ENCODE measurements at regions not wholly inside any gene's neighbourhood (a gene's known extent, or its start where the extent isn't known, plus 50 kb on each side); places are given as distances from the start of the nearest gene placed in this dataset.
"Not testable (repeated sequence)": the region's sequence is repeated elsewhere in the genome, so short reads cannot be mapped to it uniquely, and the experiment has no call there.

DNA sequence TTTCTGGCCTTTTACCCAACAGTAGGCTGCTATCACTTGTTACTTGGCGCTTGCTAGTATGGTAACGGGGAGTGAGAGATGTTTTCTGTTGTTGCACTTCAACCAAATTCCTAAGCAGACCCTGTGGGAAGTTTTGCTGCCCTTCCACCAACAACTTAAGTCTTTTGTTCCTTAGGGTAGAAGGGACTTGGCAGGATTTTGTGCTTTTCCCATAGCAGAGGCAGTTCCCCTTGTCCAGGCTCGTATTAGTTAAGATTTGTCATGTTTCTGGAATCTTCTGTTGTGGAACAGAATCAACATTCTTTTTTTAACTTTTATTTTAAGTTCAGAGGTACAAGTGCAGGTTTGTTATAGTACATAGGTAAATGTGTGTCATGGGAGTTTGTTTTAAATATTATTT, 73.2 kb upstream of the SGIP1 start:
- peak; percentile 62 for DNase-seq (ENCODE audit: low read depth, low spot score)

DNA sequence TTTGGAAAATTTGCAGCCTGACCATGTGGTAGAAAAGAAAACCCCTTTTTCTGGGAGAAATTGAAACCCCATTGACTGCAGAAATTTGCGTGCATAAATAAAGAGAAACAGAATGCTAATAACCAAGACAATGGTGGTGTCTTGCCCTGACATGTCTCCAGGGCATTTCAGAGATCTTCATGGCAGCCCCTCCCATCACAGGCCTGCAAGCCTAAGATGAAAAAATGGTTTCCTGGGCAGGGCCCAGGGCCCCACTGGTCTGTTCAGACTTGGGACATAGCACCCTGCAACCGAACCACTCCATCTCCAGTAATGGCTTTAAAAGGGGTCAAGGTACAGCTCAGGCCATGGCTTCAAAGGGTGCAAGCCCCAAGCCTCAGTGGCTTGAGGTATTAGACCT, 71.6 kb upstream of the SGIP1 start:
- no peak for DNase-seq (ENCODE audit: low read depth, low spot score)

DNA sequence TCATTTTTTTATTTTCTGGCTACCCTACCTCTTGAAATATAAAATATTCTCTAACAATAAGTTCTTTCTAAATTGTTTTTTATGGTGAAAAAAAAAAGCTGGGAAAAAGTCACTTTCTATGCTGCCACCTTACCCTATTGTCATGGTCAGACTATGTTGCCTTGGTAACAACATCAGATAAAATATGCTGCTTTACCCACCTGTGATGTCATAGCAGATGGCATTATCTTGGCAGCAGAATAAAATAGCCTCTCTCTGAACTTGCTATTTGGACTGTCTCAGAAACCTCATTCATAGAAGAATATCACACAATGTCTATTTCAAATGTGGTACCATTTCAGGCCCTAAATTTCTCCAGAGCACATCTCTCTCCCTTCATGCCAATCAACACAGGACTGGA, 69.6 kb upstream of the SGIP1 start:
- no peak for DNase-seq (ENCODE audit: low read depth, low spot score)

DNA sequence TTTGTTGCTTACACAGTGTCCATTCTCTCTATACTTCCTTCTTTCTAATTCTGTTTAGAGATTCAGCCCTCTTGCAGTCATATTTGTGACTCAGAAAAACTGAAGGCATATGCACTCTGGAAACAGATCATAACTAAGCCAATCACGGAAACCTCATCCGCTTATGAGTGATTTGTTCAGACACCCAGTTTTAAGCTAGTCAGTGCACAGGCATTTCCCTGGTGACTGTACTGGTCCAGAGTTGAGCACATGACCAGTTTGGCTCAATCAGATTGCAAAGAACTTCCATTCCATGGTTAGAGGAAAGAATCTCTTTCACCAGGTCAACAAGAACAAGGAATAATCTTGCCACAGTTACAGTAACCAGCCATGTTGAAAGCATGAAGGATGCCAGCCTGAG, 69.2 kb upstream of the SGIP1 start:
- DNase-seq (ENCODE audit: low read depth, low spot score) = peak; percentile 86

DNA sequence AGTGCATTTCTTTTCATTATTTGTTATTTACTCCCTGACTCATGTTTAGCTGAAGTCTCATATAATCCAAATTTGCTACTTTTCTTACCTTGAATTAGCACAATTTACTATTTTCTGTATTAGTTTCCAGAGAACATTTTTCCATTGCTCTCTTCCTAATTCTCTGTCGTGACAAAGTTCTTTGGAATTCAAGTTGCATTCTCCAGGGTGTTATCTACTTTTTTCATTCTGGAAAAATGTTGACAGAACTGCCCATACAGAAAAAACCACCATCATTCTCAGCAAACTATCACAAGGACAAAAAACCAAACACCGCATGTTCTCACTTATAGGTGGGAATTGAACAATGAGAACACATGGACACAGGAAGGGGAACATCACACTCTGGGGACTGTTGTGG, 67.3 kb upstream of the SGIP1 start:
- DNase-seq (ENCODE audit: low read depth, low spot score) = peak; percentile 76

DNA sequence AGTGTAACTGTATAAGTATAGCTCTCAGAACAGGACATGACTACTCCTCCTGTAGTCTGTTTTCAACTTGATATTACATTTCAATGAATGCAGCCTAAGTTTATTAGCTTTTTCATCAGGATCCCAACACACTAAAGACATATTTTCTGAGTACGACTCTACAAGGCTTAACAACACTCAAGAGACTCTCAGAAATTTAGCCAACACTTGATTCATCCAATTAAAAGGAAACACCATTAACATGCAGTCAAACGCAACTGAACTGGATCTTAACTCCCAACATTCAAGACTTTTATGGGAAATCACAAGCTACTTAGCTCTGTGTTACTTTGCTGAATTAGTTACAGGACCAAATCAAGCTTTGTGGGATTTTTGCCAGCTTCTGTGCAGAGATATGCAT, 65.2 kb upstream of the SGIP1 start:
- DNase-seq (ENCODE audit: low read depth, low spot score) = peak; percentile 10

DNA sequence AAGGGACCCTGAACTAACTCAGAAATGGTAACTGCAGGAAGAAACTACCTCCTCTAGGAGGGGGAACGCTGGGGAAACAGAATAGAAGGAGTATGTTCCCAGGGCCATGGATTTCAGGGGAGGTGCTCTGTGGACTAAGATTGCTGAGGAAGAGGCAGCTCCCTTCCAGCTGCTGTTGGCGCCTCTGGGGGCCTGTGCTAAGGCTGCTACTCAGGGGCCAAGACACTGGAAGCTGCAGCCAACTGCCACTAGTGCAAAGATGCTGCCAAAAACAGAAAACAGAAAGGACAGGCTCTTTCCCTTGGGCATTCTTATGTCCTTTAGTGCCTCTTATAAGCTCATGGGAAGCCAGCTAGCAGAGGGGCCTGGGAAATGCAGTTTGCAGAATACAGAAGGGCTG, 58.0 kb upstream of the SGIP1 start:
- no peak for DNase-seq (ENCODE audit: low read depth, low spot score)

DNA sequence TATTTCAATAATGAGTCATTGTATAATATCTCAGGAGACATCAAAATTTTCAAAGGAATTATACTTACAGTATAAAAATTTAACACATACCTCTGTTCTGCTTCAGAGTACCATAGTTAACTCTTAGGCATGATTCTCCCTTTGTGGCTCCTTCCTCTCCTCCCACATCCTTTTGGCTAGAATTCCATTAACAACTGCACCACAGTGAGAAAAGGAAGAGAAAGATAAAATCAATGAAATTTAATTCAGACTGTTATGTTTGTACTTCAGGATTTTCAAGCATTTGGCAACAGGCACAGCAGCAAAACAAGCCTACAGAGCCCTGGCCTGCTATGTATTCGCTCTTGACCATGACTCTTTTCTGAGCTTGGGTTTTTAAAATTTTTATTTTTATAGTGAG, 57.2 kb upstream of the SGIP1 start:
- DNase-seq (ENCODE audit: low read depth, low spot score) = peak; percentile 29

DNA sequence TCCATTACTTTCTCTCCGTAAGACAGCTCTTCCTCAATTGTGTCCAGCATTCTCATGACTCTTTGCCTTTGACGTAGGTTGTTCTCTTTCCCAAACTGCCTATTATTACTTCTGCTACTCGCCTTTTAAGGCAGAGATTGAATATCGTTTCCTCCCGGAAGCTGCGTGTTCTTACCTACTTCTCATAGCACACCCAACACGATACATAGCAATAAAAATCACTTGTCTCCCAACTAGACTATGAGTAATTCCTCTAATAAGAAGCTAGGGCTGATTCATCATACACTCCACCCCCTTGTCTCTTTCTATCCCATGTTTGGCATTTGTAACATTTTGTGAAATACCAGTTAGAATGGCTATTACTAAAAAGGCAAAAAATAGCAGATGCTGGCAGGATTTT, 55.8 kb upstream of the SGIP1 start:
- peak; percentile 48 for DNase-seq (ENCODE audit: low read depth, low spot score)

DNA sequence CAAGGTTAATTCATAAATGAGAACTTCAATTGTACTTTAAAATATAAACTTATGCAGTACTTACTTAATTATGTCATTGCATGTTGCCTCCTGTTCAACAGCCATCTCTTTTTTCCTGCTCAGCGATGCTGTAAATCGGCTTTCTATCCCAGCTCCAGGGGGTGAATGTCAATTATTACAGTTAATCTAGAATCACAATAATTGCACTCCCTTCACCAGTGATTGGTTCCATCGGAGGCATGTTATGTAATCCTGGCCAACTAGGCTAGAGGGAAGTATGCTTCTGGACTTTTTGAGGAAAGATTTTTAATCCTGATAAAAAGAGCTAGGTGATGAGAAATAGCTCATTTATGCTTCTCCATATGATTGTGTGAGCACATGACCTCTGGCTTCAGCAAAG, 53.8 kb upstream of the SGIP1 start:
- no peak for DNase-seq (ENCODE audit: low read depth, low spot score)

DNA sequence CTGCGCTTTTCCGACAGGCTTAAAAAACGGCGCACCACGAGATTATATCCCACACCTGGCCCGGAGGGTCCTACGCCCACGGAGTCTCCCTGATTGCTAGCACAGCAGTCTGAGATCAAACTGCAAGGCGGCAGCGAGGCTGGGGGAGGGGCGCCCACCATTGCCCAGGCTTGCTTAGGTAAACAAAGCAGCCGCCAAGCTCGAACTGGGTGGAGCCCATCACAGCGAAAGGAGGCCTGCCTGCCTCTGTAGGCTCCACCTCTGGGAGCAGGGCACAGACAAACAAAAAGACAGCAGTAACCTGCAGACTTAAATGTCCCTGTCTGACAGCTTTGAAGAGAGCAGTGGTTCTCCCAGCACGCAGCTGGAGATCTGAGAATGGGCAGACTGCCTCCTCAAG, 52.7 kb upstream of the SGIP1 start:
- DNase-seq (ENCODE audit: low read depth, low spot score) = not testable (repeated sequence)
